ENCODE measurements at regions not wholly inside any gene's neighbourhood (a gene's known extent, or its start where the extent isn't known, plus 50 kb on each side); places are given as distances from the start of the nearest gene placed in this dataset.

DNA sequence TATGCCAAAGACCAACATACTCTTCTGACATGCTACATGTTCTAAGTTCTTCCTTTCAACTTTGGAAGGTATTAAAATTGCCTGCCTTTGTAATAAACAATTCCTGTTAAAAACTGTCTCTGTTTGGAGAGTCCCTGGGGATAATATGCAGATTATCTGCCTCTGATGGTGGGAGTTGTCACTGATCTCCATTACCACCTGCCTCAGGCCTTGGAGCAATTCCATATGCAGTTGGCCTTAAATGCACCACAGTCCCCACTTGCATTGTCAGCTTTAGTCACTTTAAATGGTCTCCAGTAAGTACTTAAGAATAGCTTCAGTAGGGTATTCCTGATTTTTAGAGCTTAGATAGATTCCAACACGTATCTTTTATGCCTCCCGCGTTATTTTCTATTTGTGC is 121.1 kb upstream of the GOLIM4 start:
- H3K4me3 ChIP-seq (ENCODE audit: low read depth, low read length) = no peak overlapping the region
- TF ChIP-seq, protein P1, sequence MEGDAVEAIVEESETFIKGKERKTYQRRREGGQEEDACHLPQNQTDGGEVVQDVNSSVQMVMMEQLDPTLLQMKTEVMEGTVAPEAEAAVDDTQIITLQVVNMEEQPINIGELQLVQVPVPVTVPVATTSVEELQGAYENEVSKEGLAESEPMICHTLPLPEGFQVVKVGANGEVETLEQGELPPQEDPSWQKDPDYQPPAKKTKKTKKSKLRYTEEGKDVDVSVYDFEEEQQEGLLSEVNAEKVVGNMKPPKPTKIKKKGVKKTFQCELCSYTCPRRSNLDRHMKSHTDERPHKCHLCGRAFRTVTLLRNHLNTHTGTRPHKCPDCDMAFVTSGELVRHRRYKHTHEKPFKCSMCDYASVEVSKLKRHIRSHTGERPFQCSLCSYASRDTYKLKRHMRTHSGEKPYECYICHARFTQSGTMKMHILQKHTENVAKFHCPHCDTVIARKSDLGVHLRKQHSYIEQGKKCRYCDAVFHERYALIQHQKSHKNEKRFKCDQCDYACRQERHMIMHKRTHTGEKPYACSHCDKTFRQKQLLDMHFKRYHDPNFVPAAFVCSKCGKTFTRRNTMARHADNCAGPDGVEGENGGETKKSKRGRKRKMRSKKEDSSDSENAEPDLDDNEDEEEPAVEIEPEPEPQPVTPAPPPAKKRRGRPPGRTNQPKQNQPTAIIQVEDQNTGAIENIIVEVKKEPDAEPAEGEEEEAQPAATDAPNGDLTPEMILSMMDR (IDR thresholded peaks at IDR 0.05; ENCODE audit: control insufficient read depth, extremely low read depth, insufficient read depth) = no peak

DNA sequence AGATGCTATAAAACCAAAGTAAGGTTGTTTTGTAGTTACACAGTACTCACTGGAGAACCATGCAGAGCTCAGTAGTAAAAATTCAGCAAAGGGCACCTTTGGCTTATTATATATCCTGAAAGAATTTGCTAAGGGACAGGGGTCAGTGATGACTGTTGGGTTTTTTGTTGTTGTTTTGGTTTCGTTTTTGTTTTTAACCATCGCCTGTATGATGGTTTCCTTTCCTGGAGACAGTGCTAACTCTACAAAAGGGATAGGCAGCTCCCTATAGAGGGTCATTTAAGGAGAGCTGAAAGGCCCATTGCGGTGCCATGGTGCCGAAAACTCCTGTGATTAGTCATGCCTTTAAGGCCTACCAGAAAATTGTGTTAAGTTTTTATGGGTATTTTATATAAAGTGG is 118.2 kb upstream of the GOLIM4 start:
- H3K4me3 ChIP-seq (ENCODE audit: low read depth, low read length) = no peak overlapping the region
- TF ChIP-seq, protein P1 (IDR thresholded peaks at IDR 0.05; ENCODE audit: control insufficient read depth, extremely low read depth, insufficient read depth) = no peak
- DNase-seq (ENCODE audit: low read depth) = no peak

More for the DNA sequence above, 121.1 kb upstream of the GOLIM4 start:
- no peak for DNase-seq (ENCODE audit: low read depth)

DNA sequence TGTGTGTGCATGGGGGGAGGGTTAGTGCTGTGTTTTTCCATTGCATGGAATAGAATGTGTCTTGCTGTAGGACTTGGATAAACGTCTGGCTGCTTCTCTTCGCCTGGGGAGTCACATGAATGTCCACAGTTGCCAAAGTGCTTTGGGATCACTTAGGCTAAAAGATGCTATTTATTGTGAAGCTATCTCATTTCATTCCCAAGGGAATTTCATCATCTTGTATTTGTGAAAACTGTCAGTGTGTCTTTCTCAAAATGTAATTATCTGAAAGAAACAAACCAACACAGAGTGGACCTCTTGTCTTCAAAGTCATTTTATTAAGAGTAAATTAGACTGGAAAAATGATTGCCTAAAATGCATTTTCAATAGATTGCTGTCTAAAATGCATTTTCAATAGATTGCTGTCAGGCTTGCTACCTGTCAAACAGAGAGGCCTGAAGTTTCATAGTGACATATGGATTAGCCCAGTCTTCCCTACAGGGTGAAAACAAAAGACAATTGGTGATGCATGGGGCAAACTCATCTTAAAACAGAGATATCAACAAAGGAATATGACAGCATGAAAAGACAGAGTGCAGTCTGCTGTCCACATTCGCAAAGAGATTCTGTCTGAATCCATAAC is 117.1 kb upstream of the GOLIM4 start:
- H3K4me3 ChIP-seq (ENCODE audit: low read depth, low read length) = no peak overlapping the region
- DNase-seq (ENCODE audit: low read depth) = no peak
- TF ChIP-seq, protein P1 (IDR thresholded peaks at IDR 0.05; ENCODE audit: control insufficient read depth, extremely low read depth, insufficient read depth) = no peak

DNA sequence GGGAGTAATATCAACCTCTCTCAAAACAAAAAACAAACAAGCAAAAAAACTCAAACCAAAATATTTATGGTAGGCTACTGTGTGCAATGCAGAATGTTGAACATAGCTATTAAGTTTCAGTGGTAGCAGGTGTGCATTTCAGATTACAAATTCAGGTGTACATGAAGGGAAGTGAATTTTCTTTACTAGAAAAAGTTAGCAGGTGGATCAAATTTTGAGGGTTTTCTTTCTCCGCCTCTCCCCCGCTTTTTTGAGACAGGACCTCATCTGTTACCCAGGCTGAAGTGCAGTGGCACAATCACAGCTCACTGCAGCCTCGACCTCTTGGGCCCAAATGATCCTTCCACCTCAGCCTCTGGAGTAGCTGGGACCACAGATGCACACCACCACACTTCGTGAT is 109.7 kb upstream of the GOLIM4 start:
- no peak overlapping the region for H3K4me3 ChIP-seq (ENCODE audit: low read depth, low read length)
- TF ChIP-seq, protein P1 (IDR thresholded peaks at IDR 0.05; ENCODE audit: control insufficient read depth, extremely low read depth, insufficient read depth) = no peak
- DNase-seq (ENCODE audit: low read depth) = no peak

DNA sequence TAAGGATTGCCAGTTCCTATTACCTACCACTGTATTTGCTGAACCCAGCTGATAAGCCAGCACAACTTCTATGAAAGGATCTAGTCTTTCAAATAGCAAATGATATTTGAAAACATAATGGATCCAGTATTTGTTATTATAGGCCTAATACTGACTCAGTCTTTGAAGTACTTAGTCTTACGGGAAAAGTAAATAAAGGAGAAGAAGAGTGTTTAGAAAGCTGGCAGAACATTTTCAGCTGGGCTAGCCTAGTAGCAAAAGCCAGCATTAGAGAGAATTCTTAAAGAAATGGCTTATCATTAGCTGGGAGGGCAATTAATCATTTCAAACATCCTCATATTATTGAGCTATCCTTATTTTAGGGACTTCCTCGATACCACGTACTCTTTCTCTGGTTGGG is 101.4 kb upstream of the GOLIM4 start:
- TF ChIP-seq, protein P1 (IDR thresholded peaks at IDR 0.05; ENCODE audit: control insufficient read depth, extremely low read depth, insufficient read depth) = no peak
- no peak overlapping the region for H3K4me3 ChIP-seq (ENCODE audit: low read depth, low read length)
- no peak for DNase-seq (ENCODE audit: low read depth)

DNA sequence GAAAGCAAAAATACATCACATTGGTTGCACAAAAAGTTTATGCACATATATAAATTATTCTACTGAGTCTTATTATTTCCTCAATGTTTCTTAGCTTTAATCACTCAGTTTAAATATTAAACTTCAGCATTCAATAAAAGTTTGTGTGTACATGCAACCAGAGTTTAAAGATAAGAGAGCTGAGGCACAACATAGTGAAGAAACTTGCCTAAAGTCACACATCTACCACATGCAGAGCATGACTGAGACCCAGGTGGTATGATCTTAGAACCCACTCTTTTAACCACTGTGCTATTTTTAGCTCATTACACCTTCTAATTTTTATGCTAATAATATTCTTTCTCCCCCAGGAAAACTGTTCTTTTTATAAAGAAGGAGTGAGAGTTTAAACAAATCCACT is 96.1 kb upstream of the GOLIM4 start:
- no peak for DNase-seq (ENCODE audit: low read depth)
- TF ChIP-seq, protein P1 (IDR thresholded peaks at IDR 0.05; ENCODE audit: control insufficient read depth, extremely low read depth, insufficient read depth) = no peak
- no peak overlapping the region for H3K4me3 ChIP-seq (ENCODE audit: low read depth, low read length)

DNA sequence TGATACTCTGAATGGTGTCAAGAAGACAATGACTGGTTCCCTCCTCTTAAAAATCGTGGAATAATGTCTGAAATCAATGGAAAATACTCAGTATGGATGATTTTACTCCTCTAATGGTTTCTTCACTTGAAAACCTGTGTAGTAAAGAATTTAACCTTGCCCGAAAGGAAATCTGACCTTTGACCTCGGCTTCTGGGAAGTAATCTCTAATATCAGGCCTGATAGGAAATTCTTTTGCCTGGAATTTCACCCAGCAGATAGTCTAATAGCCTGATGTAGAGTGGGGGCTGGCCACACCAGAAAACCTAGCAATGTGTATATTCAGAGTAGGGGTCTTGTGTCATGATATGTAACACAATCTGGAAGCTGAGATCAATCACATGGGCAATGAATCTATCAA is 91.5 kb upstream of the GOLIM4 start:
- H3K4me3 ChIP-seq (ENCODE audit: low read depth, low read length) = no peak overlapping the region
- DNase-seq (ENCODE audit: low read depth) = no peak
- TF ChIP-seq, protein P1 (IDR thresholded peaks at IDR 0.05; ENCODE audit: control insufficient read depth, extremely low read depth, insufficient read depth) = no peak
